ENCODE measurements at regions not wholly inside any gene's neighbourhood (a gene's known extent, or its start where the extent isn't known, plus 50 kb on each side); places are given as distances from the start of the nearest gene placed in this dataset.

GRCh38 chr3:27629366-27629765 lies 92.8 kb downstream of the EOMES start (continued):
- TF ChIP-seq, protein P1, sequence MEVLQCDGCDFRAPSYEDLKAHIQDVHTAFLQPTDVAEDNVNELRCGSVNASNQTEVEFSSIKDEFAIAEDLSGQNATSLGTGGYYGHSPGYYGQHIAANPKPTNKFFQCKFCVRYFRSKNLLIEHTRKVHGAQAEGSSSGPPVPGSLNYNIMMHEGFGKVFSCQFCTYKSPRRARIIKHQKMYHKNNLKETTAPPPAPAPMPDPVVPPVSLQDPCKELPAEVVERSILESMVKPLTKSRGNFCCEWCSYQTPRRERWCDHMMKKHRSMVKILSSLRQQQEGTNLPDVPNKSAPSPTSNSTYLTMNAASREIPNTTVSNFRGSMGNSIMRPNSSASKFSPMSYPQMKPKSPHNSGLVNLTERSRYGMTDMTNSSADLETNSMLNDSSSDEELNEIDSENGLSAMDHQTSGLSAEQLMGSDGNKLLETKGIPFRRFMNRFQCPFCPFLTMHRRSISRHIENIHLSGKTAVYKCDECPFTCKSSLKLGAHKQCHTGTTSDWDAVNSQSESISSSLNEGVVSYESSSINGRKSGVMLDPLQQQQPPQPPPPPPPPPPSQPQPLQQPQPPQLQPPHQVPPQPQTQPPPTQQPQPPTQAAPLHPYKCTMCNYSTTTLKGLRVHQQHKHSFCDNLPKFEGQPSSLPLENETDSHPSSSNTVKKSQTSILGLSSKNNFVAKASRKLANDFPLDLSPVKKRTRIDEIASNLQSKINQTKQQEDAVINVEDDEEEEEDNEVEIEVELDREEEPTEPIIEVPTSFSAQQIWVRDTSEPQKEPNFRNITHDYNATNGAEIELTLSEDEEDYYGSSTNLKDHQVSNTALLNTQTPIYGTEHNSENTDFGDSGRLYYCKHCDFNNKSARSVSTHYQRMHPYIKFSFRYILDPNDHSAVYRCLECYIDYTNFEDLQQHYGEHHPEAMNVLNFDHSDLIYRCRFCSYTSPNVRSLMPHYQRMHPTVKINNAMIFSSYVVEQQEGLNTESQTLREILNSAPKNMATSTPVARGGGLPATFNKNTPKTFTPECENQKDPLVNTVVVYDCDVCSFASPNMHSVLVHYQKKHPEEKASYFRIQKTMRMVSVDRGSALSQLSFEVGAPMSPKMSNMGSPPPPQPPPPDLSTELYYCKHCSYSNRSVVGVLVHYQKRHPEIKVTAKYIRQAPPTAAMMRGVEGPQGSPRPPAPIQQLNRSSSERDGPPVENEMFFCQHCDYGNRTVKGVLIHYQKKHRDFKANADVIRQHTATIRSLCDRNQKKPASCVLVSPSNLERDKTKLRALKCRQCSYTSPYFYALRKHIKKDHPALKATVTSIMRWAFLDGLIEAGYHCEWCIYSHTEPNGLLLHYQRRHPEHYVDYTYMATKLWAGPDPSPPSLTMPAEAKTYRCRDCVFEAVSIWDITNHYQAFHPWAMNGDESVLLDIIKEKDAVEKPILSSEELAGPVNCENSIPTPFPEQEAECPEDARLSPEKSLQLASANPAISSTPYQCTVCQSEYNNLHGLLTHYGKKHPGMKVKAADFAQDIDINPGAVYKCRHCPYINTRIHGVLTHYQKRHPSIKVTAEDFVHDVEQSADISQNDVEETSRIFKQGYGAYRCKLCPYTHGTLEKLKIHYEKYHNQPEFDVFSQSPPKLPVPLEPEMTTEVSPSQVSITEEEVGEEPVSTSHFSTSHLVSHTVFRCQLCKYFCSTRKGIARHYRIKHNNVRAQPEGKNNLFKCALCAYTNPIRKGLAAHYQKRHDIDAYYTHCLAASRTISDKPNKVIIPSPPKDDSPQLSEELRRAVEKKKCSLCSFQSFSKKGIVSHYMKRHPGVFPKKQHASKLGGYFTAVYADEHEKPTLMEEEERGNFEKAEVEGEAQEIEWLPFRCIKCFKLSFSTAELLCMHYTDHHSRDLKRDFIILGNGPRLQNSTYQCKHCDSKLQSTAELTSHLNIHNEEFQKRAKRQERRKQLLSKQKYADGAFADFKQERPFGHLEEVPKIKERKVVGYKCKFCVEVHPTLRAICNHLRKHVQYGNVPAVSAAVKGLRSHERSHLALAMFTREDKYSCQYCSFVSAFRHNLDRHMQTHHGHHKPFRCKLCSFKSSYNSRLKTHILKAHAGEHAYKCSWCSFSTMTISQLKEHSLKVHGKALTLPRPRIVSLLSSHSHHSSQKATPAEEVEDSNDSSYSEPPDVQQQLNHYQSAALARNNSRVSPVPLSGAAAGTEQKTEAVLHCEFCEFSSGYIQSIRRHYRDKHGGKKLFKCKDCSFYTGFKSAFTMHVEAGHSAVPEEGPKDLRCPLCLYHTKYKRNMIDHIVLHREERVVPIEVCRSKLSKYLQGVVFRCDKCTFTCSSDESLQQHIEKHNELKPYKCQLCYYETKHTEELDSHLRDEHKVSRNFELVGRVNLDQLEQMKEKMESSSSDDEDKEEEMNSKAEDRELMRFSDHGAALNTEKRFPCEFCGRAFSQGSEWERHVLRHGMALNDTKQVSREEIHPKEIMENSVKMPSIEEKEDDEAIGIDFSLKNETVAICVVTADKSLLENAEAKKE (CRISPR knock-in tag; IDR thresholded peaks at IDR 0.05): no peak
- no peak for TF ChIP-seq EZH2 (IDR thresholded peaks at IDR 0.05; ENCODE audit: low read depth, unreplicated experiment)

DNA sequence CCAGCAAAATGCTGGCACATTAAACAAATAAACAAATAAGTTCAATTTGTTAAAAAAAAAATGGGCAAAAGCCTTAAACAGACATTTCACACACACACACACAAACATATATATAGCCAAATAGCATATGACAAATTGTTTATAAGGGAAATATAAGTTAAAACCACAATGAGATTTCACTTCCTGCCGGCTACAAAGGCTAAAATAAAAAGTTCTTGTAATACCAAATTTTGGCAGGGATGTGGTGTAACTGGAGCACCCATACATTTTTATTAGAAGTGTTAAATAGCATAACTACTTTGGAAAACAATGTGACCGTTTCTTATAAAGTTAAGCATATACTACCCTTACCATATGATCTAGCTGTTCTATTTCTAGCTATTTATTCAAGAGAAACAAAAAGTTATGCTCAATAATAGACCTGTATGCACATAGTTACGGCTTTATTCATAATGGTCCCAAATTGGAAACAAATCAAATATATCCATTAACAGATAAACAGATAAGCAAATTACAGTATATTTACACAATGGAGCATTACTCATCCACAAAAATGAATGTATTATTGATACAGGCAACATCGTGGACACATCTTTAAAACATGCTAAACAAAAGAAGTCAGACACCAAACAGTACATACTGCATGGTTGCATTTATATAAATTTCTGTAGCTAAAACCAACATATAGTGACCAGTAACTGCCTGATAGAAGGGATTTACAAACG lies 93.9 kb downstream of the EOMES start:
- peaks cover 2% of the 10 kb centered on the region; the same call in 1 of the 3 replicates for H3K9me3 Mint-ChIP-seq
- TF ChIP-seq EZH2phosphoT487 (IDR thresholded peaks at IDR 0.05; ENCODE audit: unreplicated experiment): no peak
- TF ChIP-seq POLR2AphosphoS5 (IDR thresholded peaks at IDR 0.05; ENCODE audit: low read depth): no peak
- no peak for TF ChIP-seq STAT1 (IDR thresholded peaks at IDR 0.05; ENCODE audit: unreplicated experiment)
- TF ChIP-seq, protein P2, sequence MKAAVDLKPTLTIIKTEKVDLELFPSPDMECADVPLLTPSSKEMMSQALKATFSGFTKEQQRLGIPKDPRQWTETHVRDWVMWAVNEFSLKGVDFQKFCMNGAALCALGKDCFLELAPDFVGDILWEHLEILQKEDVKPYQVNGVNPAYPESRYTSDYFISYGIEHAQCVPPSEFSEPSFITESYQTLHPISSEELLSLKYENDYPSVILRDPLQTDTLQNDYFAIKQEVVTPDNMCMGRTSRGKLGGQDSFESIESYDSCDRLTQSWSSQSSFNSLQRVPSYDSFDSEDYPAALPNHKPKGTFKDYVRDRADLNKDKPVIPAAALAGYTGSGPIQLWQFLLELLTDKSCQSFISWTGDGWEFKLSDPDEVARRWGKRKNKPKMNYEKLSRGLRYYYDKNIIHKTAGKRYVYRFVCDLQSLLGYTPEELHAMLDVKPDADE (IDR thresholded peaks at IDR 0.05): no peak
- TF ChIP-seq, protein P3, sequence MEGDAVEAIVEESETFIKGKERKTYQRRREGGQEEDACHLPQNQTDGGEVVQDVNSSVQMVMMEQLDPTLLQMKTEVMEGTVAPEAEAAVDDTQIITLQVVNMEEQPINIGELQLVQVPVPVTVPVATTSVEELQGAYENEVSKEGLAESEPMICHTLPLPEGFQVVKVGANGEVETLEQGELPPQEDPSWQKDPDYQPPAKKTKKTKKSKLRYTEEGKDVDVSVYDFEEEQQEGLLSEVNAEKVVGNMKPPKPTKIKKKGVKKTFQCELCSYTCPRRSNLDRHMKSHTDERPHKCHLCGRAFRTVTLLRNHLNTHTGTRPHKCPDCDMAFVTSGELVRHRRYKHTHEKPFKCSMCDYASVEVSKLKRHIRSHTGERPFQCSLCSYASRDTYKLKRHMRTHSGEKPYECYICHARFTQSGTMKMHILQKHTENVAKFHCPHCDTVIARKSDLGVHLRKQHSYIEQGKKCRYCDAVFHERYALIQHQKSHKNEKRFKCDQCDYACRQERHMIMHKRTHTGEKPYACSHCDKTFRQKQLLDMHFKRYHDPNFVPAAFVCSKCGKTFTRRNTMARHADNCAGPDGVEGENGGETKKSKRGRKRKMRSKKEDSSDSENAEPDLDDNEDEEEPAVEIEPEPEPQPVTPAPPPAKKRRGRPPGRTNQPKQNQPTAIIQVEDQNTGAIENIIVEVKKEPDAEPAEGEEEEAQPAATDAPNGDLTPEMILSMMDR (conservative IDR thresholded peaks at IDR 0.05; ENCODE audit: low read depth in 2 of 2): no peak
- no peak for TF ChIP-seq JUNB (IDR thresholded peaks at IDR 0.05; ENCODE audit: unreplicated experiment)
- no peak for TF ChIP-seq CREB1 (CRISPR knock-in tag; IDR thresholded peaks at IDR 0.05; ENCODE audit: low read depth)
- no peak for TF ChIP-seq EZH2 (IDR thresholded peaks at IDR 0.05; ENCODE audit: low read depth, unreplicated experiment)
- no peak for TF ChIP-seq REST (IDR thresholded peaks at IDR 0.05; ENCODE audit: unreplicated experiment)
- no peak for TF ChIP-seq NANOG (IDR thresholded peaks at IDR 0.05; ENCODE audit: borderline replicate concordance)
- no peak for TF ChIP-seq ZNF331 (CRISPR knock-in tag; IDR thresholded peaks at IDR 0.05; ENCODE audit: low read depth)

More for the DNA sequence above, 93.9 kb downstream of the EOMES start:
- DNase-seq (ENCODE audit: low spot score) (no peak), ATAC-seq (no peak)
- Mint-ChIP-seq H3K4me1 (peaks cover 8% of the 10 kb centered on the region), H3K27ac (no peak overlapping the region), H3K36me3 (ENCODE audit: low read depth) (no peaks in the 10 kb centered on the region), H3K4me3 (no peak overlapping the region), H3K27me3 (ENCODE audit: insufficient read depth, low read depth, poor library complexity) (peaks cover 6% of the 10 kb centered on the region)
- H4K20me1 ChIP-seq (replicated peaks; ENCODE audit: insufficient read depth): no peaks in the 10 kb centered on the region
- peaks cover 3% of the 10 kb centered on the region for H3K27me3 ChIP-seq (ENCODE audit: insufficient read depth)
- H3K4me2 ChIP-seq: no peak overlapping the region
- no peaks in the 10 kb centered on the region for H3F3A ChIP-seq (replicated peaks; ENCODE audit: low read depth)
- H2AFZ ChIP-seq: 0 out of 2 replicates have a peak overlapping the region, but pooled peaks have one; percentile 72
- H3K27ac ChIP-seq (ENCODE audit: low read depth): no peak overlapping the region
- no peaks in the 10 kb centered on the region for H3K36me3 ChIP-seq (ENCODE audit: insufficient read depth)
- no peaks in the 10 kb centered on the region for H3K4me1 ChIP-seq (ENCODE audit: insufficient read depth)
- H3K9me2 ChIP-seq (ENCODE audit: insufficient read depth): no peaks in the 10 kb centered on the region; the same call in 1 of the 2 replicates
- H3K4me3 ChIP-seq: no peak overlapping the region
- H3K79me2 ChIP-seq (replicated peaks; ENCODE audit: insufficient read depth): no peaks in the 10 kb centered on the region

Measured in GM23338 (cell line).